Transverse colon (tissue), 3 donors: ENCODE measurements at regions not wholly inside any gene's neighbourhood (a gene's known extent, or its start where the extent isn't known, plus 50 kb on each side); places are given as distances from the start of the nearest gene placed in this dataset.

Experiments used
- POLR2A ChIP-seq: fragments of 450-650 bp; IDR thresholded peaks from one replicate; pipeline ENCODE4 v1.6.1; 2016; ENCODE audit warnings: antibody characterized with exemption, mild to moderate bottlenecking, moderate library complexity
- TF ChIP-seq, protein P1 (sequence below), 5 experiments: fragments of 200-600 bp in 3 of 5; fragments of 450-650 bp in 2 of 5; sonication (generic) in 3 of 5; IDR thresholded peaks; 1 replicate in 2 of 5; 2 replicates in 3 of 5; pipeline ENCODE4 v1.5.1; 2016 to 2017; ENCODE audit warnings: antibody characterized with exemption in 5 of 5, inconsistent platforms in 3 of 5, mild to moderate bottlenecking in 2 of 5, moderate library complexity in 1 of 5

DNA sequence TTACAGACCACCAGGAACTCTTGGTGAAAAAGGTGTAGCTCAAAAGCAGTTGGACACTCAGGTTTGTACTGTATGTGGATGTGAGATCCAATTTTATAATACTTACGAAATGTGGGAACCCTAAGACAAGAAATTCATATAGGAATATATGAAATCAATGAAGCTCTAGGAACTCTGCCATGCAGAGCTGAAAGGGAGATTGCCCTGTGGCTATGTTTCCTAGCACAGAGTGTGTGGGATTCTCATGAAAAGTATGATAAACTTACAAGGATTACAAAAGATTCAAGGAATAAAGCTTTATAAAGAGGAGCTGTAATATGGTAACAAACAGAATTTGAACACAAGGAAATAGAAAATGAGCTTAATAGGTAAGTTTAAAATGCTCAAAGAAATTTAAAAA, 205.7 kb upstream of the FAM83B start:
- TF ChIP-seq, protein P1, sequence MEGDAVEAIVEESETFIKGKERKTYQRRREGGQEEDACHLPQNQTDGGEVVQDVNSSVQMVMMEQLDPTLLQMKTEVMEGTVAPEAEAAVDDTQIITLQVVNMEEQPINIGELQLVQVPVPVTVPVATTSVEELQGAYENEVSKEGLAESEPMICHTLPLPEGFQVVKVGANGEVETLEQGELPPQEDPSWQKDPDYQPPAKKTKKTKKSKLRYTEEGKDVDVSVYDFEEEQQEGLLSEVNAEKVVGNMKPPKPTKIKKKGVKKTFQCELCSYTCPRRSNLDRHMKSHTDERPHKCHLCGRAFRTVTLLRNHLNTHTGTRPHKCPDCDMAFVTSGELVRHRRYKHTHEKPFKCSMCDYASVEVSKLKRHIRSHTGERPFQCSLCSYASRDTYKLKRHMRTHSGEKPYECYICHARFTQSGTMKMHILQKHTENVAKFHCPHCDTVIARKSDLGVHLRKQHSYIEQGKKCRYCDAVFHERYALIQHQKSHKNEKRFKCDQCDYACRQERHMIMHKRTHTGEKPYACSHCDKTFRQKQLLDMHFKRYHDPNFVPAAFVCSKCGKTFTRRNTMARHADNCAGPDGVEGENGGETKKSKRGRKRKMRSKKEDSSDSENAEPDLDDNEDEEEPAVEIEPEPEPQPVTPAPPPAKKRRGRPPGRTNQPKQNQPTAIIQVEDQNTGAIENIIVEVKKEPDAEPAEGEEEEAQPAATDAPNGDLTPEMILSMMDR (IDR thresholded peaks at IDR 0.05): no peak
- TF ChIP-seq POLR2A: no peak
